HepG2 (cell line): ENCODE measurements at regions not wholly inside any gene's neighbourhood (a gene's known extent, or its start where the extent isn't known, plus 50 kb on each side); places are given as distances from the start of the nearest gene placed in this dataset.

Source experiments
- ATAC-seq: fragments of 200-7000 bp; cut with Tn5 transposase; 3 replicates; pipeline ENCODE4 v1.9.1; 2020; ENCODE audit warnings: mild to moderate bottlenecking, moderate library complexity
- BruUV-seq: library from RNA; stranded (reverse); fragments of 400-500 nt; replicated peaks from 2 replicates; lab custom pipeline; 2021; lab: Mats Ljungman, UMichigan
- CTCF ChIA-PET: fragments of 300-600 bp; formaldehyde crosslinking; extraction: SDS; loops from one replicate; lab custom pipeline; 2021; ENCODE audit warnings: low total read pairs, inconsistent platforms, low intra/inter-chr PET ratio; lab: Yijun Ruan, JAX
- POLR2A ChIA-PET: fragments of 350-600 bp; sonication (Branson Sonifier 250); formaldehyde crosslinking; loops from one replicate; lab custom pipeline; 2020; ENCODE audit warnings: antibody characterized with exemption, inconsistent platforms; lab: Yijun Ruan, JAX
- DNase-seq: peaks from one replicate; pipeline ENCODE4 v3.0.0-alpha.2; 2015; ENCODE audit warnings: low spot score
- FAIRE-seq: peaks from 3 replicates; lab custom pipeline; 2011; peaks lifted over from hg19 to GRCh38; lab: Jason Lieb, UNC
- H2AFZ ChIP-seq: one replicate; pipeline ENCODE4 v1.6.1; 2011; ENCODE audit warnings: low read length, inconsistent platforms
- H3K27ac ChIP-seq: fragments of 300-600 bp; 3 replicates; pipeline ENCODE4 v1.8.0; 2011; ENCODE audit warnings: mixed run types, mild to moderate bottlenecking, mixed read lengths, low read length, inconsistent platforms; ENCODE audit not compliant: insufficient read depth; ENCODE audit errors: extremely low read length
- H3K27me3 ChIP-seq, 2 experiments: fragments of 200-600 bp in 1 of 2; 2 replicates in 1 of 2; 3 replicates in 1 of 2; pipeline versions ENCODE4 v1.6.0 to v1.8.0; 2011; ENCODE audit warnings: low read length in 2 of 2, mild to moderate bottlenecking in 2 of 2, moderate library complexity in 2 of 2, inconsistent platforms in 1 of 2; ENCODE audit not compliant: insufficient read depth in 2 of 2, control insufficient read depth in 1 of 2
- H3K36me3 ChIP-seq, 2 experiments: fragments of 200-600 bp in 1 of 2; replicated peaks in 1 of 2; 2 replicates in 1 of 2; 3 replicates in 1 of 2; pipeline versions ENCODE4 v1.5.1 to v1.8.0; 2011; ENCODE audit warnings: low read length in 2 of 2, inconsistent platforms in 1 of 2; ENCODE audit not compliant: insufficient read depth in 2 of 2, control insufficient read depth in 1 of 2
- H3K4me1 ChIP-seq: 2 replicates; pipeline ENCODE4 v1.5.1; 2012; ENCODE audit warnings: low read length, inconsistent platforms; ENCODE audit not compliant: insufficient read depth
- H3K4me2 ChIP-seq: 2 replicates; pipeline ENCODE4 v1.6.0; 2011; ENCODE audit warnings: low read depth, low read length, inconsistent platforms
- H3K4me3 ChIP-seq, 3 experiments: fragments of 200-600 bp in 1 of 3; sonication (generic), shearing (Covaris generic) in 1 of 3; replicated peaks in 1 of 3; 2 replicates each; pipeline ENCODE4 v1.5.1; 2011 to 2016; ENCODE audit warnings: low read length in 3 of 3, inconsistent platforms in 2 of 3, low read depth in 2 of 3, mild to moderate bottlenecking in 2 of 3, control low read depth in 1 of 3, mixed read lengths in 1 of 3; ENCODE audit not compliant: insufficient read depth in 1 of 3
- H3K79me2 ChIP-seq: one replicate; pipeline ENCODE4 v1.6.1; 2011; ENCODE audit warnings: low read length, inconsistent platforms; ENCODE audit not compliant: insufficient read depth
- H3K9ac ChIP-seq: 2 replicates; pipeline ENCODE4 v1.6.0; 2011; ENCODE audit warnings: mild to moderate bottlenecking, low read depth, low read length, inconsistent platforms; ENCODE audit not compliant: insufficient read depth
- H3K9me3 ChIP-seq: 2 replicates; pipeline ENCODE4 v1.5.1; 2012; ENCODE audit warnings: mild to moderate bottlenecking, low read length
- H4K20me1 ChIP-seq: 2 replicates; pipeline ENCODE4 v1.6.0; 2011; ENCODE audit warnings: inconsistent platforms, mild to moderate bottlenecking, low read length, moderate library complexity; ENCODE audit not compliant: insufficient read depth
- BRCA1 ChIP-seq: sonication (generic); formaldehyde crosslinking; IDR thresholded peaks from 2 replicates; pipeline ENCODE4 v1.4.0; 2020; ENCODE audit warnings: missing genetic modification reagents
- CTCF ChIP-seq: sonication (generic); formaldehyde crosslinking; IDR thresholded peaks from 2 replicates; pipeline ENCODE4 v1.5.0; 2020; ENCODE audit warnings: mild to moderate bottlenecking, missing genetic modification reagents, moderate library complexity
- E2F5 ChIP-seq: sonication (generic); formaldehyde crosslinking; conservative IDR thresholded peaks from 2 replicates; pipeline ENCODE4 v1.4.0; 2020; ENCODE audit warnings: missing genetic modification reagents
- ETS1 ChIP-seq: sonication (generic); formaldehyde crosslinking; IDR thresholded peaks from 2 replicates; pipeline ENCODE4 v1.4.0; 2020; ENCODE audit warnings: missing genetic modification reagents
- HMG20B ChIP-seq: conservative IDR thresholded peaks from 2 replicates; pipeline ENCODE4 v1.6.1; 2016; ENCODE audit warnings: missing genetic modification reagents, missing compliant biosample characterization
- ISX ChIP-seq: sonication (generic); formaldehyde crosslinking; conservative IDR thresholded peaks from 2 replicates; pipeline ENCODE4 v1.5.0; 2020; ENCODE audit warnings: missing genetic modification reagents
- SRSF4 ChIP-seq: fragments of 200-400 bp; formaldehyde crosslinking; IDR thresholded peaks from one replicate; pipeline ENCODE4 v1.6.1; 2018; ENCODE audit warnings: mild to moderate bottlenecking, low read depth, low read length, moderate library complexity; ENCODE audit not compliant: poor library complexity, severe bottlenecking
- WGBS: methylation state at CpG from one replicate; pipeline ENCODE4 v1.1.6; 2017; ENCODE audit warnings: low lambda C conversion rate; 5-methylcytosine and 5-hydroxymethylcytosine counted together
- in situ Hi-C: cut with HindIII; loops from 2 replicates; pipeline ENCODE4 v1.10.0; 2017; ENCODE audit warnings: low pct_unique_long_range_greater_than_20kb; ENCODE audit not compliant: extremely low pct_ligation_motif_present
- intact Hi-C: fragments of 100-400 bp; cut with micrococcal nuclease; formaldehyde crosslinking; loops from one replicate; pipeline ENCODE4 v1.10.0; 2022; ENCODE audit not compliant: unreplicated experiment

DNA sequence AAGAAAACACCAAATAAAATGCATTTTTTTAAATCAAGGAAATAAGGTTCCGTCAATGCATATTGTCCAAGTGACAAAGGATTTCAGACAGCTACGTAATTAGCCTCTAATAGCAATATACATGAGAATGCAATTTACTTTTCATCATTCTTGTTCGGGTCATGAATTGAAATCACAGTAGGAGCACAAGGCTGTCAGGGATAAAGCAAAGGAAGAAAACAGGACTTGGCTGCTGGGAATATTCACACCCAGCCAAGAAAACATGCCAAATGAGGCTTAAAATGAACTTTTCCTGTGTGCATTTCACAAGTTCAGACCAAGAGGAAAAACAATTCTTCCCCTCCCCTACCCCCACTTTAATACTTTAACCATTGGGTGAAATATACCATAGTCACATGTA lies 188.6 kb downstream of the CWF19L2 start:
- no peak for DNase-seq
- no peaks in the 10 kb centered on the region for H4K20me1 ChIP-seq
- ChIA-PET POLR2A (no interaction called here), CTCF (no interaction called here)
- no peaks in the 10 kb centered on the region for H3K9me3 ChIP-seq
- in situ Hi-C loops (no loop called here), intact Hi-C loops (no loop called here)
- H3K79me2 ChIP-seq, result no peaks in the 10 kb centered on the region
- WGBS, result 97% methylated on average over 3 of the region's 3 CpGs
- H3K4me1 ChIP-seq, result no peaks in the 10 kb centered on the region
- no TSS peak for BruUV-seq
- no peak for ATAC-seq
- no peak overlapping the region for H3K9ac ChIP-seq
- no peaks in the 10 kb centered on the region for H3K27me3 ChIP-seq
- no peak overlapping the region for H3K4me2 ChIP-seq
- no peak overlapping the region for H3K27ac ChIP-seq
- H2AFZ ChIP-seq, result no peak overlapping the region
- TF ChIP-seq ETS1 (CRISPR knock-in tag) (no peak), BRCA1 (CRISPR knock-in tag) (no peak), HMG20B (CRISPR knock-in tag) (no peak), E2F5 (CRISPR knock-in tag) (no peak), CTCF (CRISPR knock-in tag) (no peak), SRSF4 (no peak), ISX (CRISPR knock-in tag) (no peak)
- no peak overlapping the region for H3K4me3 ChIP-seq
- no peak for FAIRE-seq
- no peaks in the 10 kb centered on the region for H3K36me3 ChIP-seq
